Tibial artery (tissue), 4 donors: ENCODE measurements at regions not wholly inside any gene's neighbourhood (a gene's known extent, or its start where the extent isn't known, plus 50 kb on each side); places are given as distances from the start of the nearest gene placed in this dataset.

Experiments used
- DNase-seq, 2 donors: peaks; one replicate each; pipeline ENCODE4 v3.0.0-alpha.2; 2019
- H3K27ac ChIP-seq, 2 donors: fragments of 200-600 bp; sonication (generic) in 1 of 2; 1 replicate in 1 of 2; 2 replicates in 1 of 2; pipeline ENCODE4 v1.5.1; 2018 to 2019; ENCODE audit warnings: mild to moderate bottlenecking in 1 of 2
- H3K27me3 ChIP-seq, 2 donors: fragments of 200-600 bp; sonication (generic) in 1 of 2; one replicate each; pipeline versions ENCODE4 v1.5.1 to v1.6.0; 2016 to 2019
- H3K36me3 ChIP-seq, 3 donors: fragments of 200-600 bp; sonication (generic) in 2 of 3; one replicate each; pipeline ENCODE4 v1.5.1; 2016 to 2019; ENCODE audit warnings: mild to moderate bottlenecking in 2 of 3
- H3K4me1 ChIP-seq, 4 donors: fragments of 200-600 bp; sonication (generic) in 2 of 4; 1 replicate in 3 of 4; 2 replicates in 1 of 4; pipeline ENCODE4 v1.5.1; 2016 to 2019
- H3K4me3 ChIP-seq, 2 donors: fragments of 200-600 bp; sonication (generic) in 1 of 2; 1 replicate in 1 of 2; 2 replicates in 1 of 2; pipeline ENCODE4 v1.5.1; 2018 to 2019; ENCODE audit warnings: mild to moderate bottlenecking in 2 of 2
- H3K9me3 ChIP-seq, 3 donors: fragments of 200-600 bp; sonication (generic) in 1 of 3; one replicate each; pipeline ENCODE4 v1.5.1; 2016 to 2019
- CTCF ChIP-seq, 2 experiments: fragments of 200-600 bp in 1 of 2; fragments of 450-650 bp in 1 of 2; IDR thresholded peaks; one replicate each; pipeline ENCODE4 v1.5.1; 2017 to 2019; ENCODE audit warnings: antibody characterized with exemption in 2 of 2, mild to moderate bottlenecking in 1 of 2, moderate library complexity in 1 of 2
- intact Hi-C: fragments of 100-400 bp; cut with DNase I; formaldehyde crosslinking; loops from one replicate; pipeline ENCODE4 v1.15.0; 2023; ENCODE audit warnings: low total_unique reads

DNA sequence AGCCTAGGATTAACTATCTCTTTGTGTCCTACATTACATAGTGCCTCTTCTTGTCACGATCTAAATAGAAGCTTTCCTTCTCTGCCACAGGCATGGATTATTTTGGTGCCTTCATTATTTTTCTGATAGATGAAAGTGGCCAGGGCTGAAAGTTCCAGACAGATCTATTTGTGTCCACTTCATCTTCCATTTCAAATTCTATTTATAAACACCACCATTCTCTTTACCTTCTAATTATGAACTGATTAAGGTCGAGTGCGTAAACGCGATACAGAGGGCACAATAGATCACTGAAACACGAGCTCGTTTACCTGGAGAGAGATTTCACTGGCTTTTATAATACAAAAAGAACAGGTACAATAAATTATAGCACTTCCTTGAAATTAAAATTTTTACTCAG is 105.0 kb downstream of the EDEM1 start:
- DNase-seq: no peak
- Histone ChIP-seq H3K4me1 (no peaks in the 10 kb centered on the region), H3K27me3 (no peaks in the 10 kb centered on the region), H3K27ac (no peak overlapping the region), H3K36me3 (no peaks in the 10 kb centered on the region), H3K4me3 (no peak overlapping the region), H3K9me3 (no peaks in the 10 kb centered on the region)
- intact Hi-C loops: no loop called here
- no peak for TF ChIP-seq CTCF (IDR thresholded peaks at IDR 0.05)

- no peak for TF ChIP-seq CTCF (IDR thresholded peaks at IDR 0.05)
- no peaks in the 10 kb centered on the region for H3K4me1 ChIP-seq
- intact Hi-C loops: no loop called here
- no peak overlapping the region for H3K4me3 ChIP-seq
- H3K9me3 ChIP-seq: no peaks in the 10 kb centered on the region
- no peaks in the 10 kb centered on the region for H3K36me3 ChIP-seq
- H3K27me3 ChIP-seq: no peaks in the 10 kb centered on the region
- no peak for DNase-seq
- no peak overlapping the region for H3K27ac ChIP-seq
These were observed 105.7 kb downstream of the EDEM1 start for GRCh38 chr3:5293207-5293606.

DNA sequence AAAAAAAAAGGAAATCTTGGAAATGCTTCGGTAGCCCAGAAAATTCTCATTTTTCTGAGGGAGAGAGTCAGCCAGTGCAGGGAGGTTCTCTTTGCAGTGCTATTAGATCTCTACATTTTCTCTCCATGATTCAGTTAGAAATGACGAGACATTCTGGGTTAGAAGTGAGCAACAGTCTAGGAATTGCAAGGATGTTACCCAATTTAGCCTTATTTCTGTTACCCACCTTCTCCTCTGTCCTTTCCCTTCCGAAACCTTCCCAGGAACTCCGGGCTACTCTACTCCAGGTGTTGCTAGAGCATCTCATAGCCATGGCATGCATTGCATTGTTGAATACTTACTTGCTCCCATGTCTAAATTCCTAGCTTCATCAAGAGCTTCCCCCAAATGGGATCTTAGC is 106.8 kb downstream of the EDEM1 start:
- Histone ChIP-seq H3K9me3 (no peaks in the 10 kb centered on the region), H3K27ac (no peak overlapping the region), H3K4me3 (no peak overlapping the region), H3K36me3 (no peaks in the 10 kb centered on the region), H3K27me3 (no peaks in the 10 kb centered on the region), H3K4me1 (no peaks in the 10 kb centered on the region)
- intact Hi-C loops: no loop called here
- no peak for TF ChIP-seq CTCF (IDR thresholded peaks at IDR 0.05)
- no peak for DNase-seq

GRCh38 chr3:5295191-5295690 is 107.7 kb downstream of the EDEM1 start:
- TF ChIP-seq CTCF (IDR thresholded peaks at IDR 0.05): no peak
- H3K9me3 ChIP-seq: no peaks in the 10 kb centered on the region
- no peaks in the 10 kb centered on the region for H3K27me3 ChIP-seq
- H3K36me3 ChIP-seq: no peaks in the 10 kb centered on the region
- no peak overlapping the region for H3K4me3 ChIP-seq
- H3K4me1 ChIP-seq: no peaks in the 10 kb centered on the region
- no peak for DNase-seq
- intact Hi-C loops: no loop called here
- no peak overlapping the region for H3K27ac ChIP-seq

GRCh38 chr3:5296362-5296761 is 108.9 kb downstream of the EDEM1 start:
- Histone ChIP-seq H3K27ac (no peak overlapping the region), H3K9me3 (no peaks in the 10 kb centered on the region), H3K27me3 (no peaks in the 10 kb centered on the region), H3K4me1 (no peaks in the 10 kb centered on the region), H3K4me3 (no peak overlapping the region), H3K36me3 (no peaks in the 10 kb centered on the region)
- no peak for TF ChIP-seq CTCF (IDR thresholded peaks at IDR 0.05)
- intact Hi-C loops: no loop called here
- no peak for DNase-seq

- Histone ChIP-seq H3K27me3 (no peaks in the 10 kb centered on the region), H3K36me3 (no peaks in the 10 kb centered on the region), H3K27ac (no peak overlapping the region), H3K4me3 (no peak overlapping the region), H3K4me1 (no peaks in the 10 kb centered on the region), H3K9me3 (no peaks in the 10 kb centered on the region)
- DNase-seq: no peak
- intact Hi-C loops: no loop called here
- no peak for TF ChIP-seq CTCF (IDR thresholded peaks at IDR 0.05)
These were observed 110.4 kb downstream of the EDEM1 start for GRCh38 chr3:5297895-5298294.
